ENCODE measurements at regions not wholly inside any gene's neighbourhood (a gene's known extent, or its start where the extent isn't known, plus 50 kb on each side); places are given as distances from the start of the nearest gene placed in this dataset.

GRCh38 chr1:207971331-207972219 is 60.6 kb upstream of the CD34 start:
- no peak for ATAC-seq
- no peak overlapping the region for H3K27ac Mint-ChIP-seq
- no peaks in the 10 kb centered on the region for H3K36me3 Mint-ChIP-seq

GRCh38 chr1:207970329-207971233 is 59.7 kb upstream of the CD34 start:
- Mint-ChIP-seq H3K36me3 (no peaks in the 10 kb centered on the region), H3K4me1 (ENCODE audit: low read depth in 2 of 2) (no peaks in the 10 kb centered on the region), H3K4me3 (no peak overlapping the region), H3K9me3 (no peaks in the 10 kb centered on the region), H3K27ac (no peak overlapping the region), H3K27me3 (peaks cover 36% of the 10 kb centered on the region in 2 donors)
- ATAC-seq (no peak), DNase-seq (ENCODE audit: low spot score) (no peak)

More at GRCh38 chr1:207971331-207972219, 60.6 kb upstream of the CD34 start:
- H3K27me3 Mint-ChIP-seq, result peaks cover 36 to 39% of the 10 kb centered on the region in 2 donors
- DNase-seq (ENCODE audit: low spot score), result no peak
- H3K4me1 Mint-ChIP-seq (ENCODE audit: low read depth in 2 of 2), result no peaks in the 10 kb centered on the region
- no peak overlapping the region for H3K4me3 Mint-ChIP-seq
- no peaks in the 10 kb centered on the region for H3K9me3 Mint-ChIP-seq

- Mint-ChIP-seq H3K27me3 (peaks cover 30 to 34% of the 10 kb centered on the region in 2 donors), H3K4me1 (ENCODE audit: low read depth in 2 of 2) (peaks cover 0 to under 1% of the 10 kb centered on the region in 2 donors), H3K4me3 (no peak overlapping the region), H3K9me3 (no peaks in the 10 kb centered on the region), H3K27ac (no peak overlapping the region), H3K36me3 (no peaks in the 10 kb centered on the region)
- DNase-seq (ENCODE audit: low spot score) (no peak), ATAC-seq (no peak)
Measured at GRCh38 chr1:207969528-207969927, 58.6 kb upstream of the CD34 start.

- Mint-ChIP-seq H3K9me3 (no peaks in the 10 kb centered on the region), H3K27me3 (peaks cover 26 to 30% of the 10 kb centered on the region in 2 donors)
Measured at GRCh38 chr1:207968521-207969009, 57.6 kb upstream of the CD34 start.

GRCh38 chr1:207967703-207968102 is 56.8 kb upstream of the CD34 start:
- no peak overlapping the region for H3K4me3 Mint-ChIP-seq
- no peak overlapping the region for H3K27ac Mint-ChIP-seq
- no peaks in the 10 kb centered on the region for H3K9me3 Mint-ChIP-seq
- H3K4me1 Mint-ChIP-seq (ENCODE audit: low read depth in 2 of 2), result peaks cover 4 to 9% of the 10 kb centered on the region in 2 donors
- ATAC-seq (no peak), DNase-seq (ENCODE audit: low spot score) (no peak)
- no peaks in the 10 kb centered on the region for H3K36me3 Mint-ChIP-seq
- peaks cover 18 to 26% of the 10 kb centered on the region in 2 donors for H3K27me3 Mint-ChIP-seq

More at GRCh38 chr1:207968521-207969009, 57.6 kb upstream of the CD34 start:
- peaks cover 0 to 3% of the 10 kb centered on the region in 2 donors for H3K4me1 Mint-ChIP-seq (ENCODE audit: low read depth in 2 of 2)
- H3K36me3 Mint-ChIP-seq, result no peaks in the 10 kb centered on the region
- H3K4me3 Mint-ChIP-seq, result no peak overlapping the region
- ATAC-seq (no peak), DNase-seq (ENCODE audit: low spot score) (no peak)
- H3K27ac Mint-ChIP-seq, result no peak overlapping the region

GRCh38 chr1:207966521-207966920 is 55.6 kb upstream of the CD34 start:
- Mint-ChIP-seq H3K27me3 (peaks cover 12 to 23% of the 10 kb centered on the region in 2 donors), H3K4me3 (no peak overlapping the region), H3K9me3 (no peaks in the 10 kb centered on the region), H3K36me3 (no peaks in the 10 kb centered on the region), H3K4me1 (ENCODE audit: low read depth in 2 of 2) (peaks cover 9 to 13% of the 10 kb centered on the region in 2 donors), H3K27ac (no peak overlapping the region)
- no peak for DNase-seq (ENCODE audit: low spot score)
- no peak for ATAC-seq

- ATAC-seq (no peak), DNase-seq (ENCODE audit: low spot score) (no peak)
- Mint-ChIP-seq H3K9me3 (no peaks in the 10 kb centered on the region), H3K4me1 (ENCODE audit: low read depth in 2 of 2) (peaks cover 9 to 13% of the 10 kb centered on the region in 2 donors), H3K27ac (no peak overlapping the region), H3K4me3 (no peak overlapping the region), H3K36me3 (no peaks in the 10 kb centered on the region), H3K27me3 (peaks cover 19 to 27% of the 10 kb centered on the region in 2 donors)
Measured at GRCh38 chr1:207965392-207966387, 54.8 kb upstream of the CD34 start.

- no peak for ATAC-seq
- Mint-ChIP-seq H3K27me3 (peaks cover 29 to 30% of the 10 kb centered on the region in 2 donors), H3K4me1 (ENCODE audit: low read depth in 2 of 2) (peaks cover 9 to 13% of the 10 kb centered on the region in 2 donors), H3K27ac (peak overlapping the region in 1 of 2 donors; percentile 55), H3K36me3 (no peaks in the 10 kb centered on the region), H3K9me3 (no peaks in the 10 kb centered on the region), H3K4me3 (peak overlapping the region; percentile 64)
- DNase-seq (ENCODE audit: low spot score), result no peak
Measured at GRCh38 chr1:207964195-207964966, 53.5 kb upstream of the CD34 start.

- Mint-ChIP-seq H3K36me3 (no peaks in the 10 kb centered on the region), H3K27ac (peak overlapping the region; percentile 64 to 82), H3K4me1 (ENCODE audit: low read depth in 2 of 2) (peaks cover 9 to 13% of the 10 kb centered on the region in 2 donors), H3K27me3 (peaks cover 26 to 31% of the 10 kb centered on the region in 2 donors), H3K9me3 (no peaks in the 10 kb centered on the region), H3K4me3 (peak overlapping the region; percentile 72)
- DNase-seq (ENCODE audit: low spot score) (peak; percentile 91), ATAC-seq (peak; percentile 91 to 94)
Measured at GRCh38 chr1:207963427-207964194, 52.7 kb upstream of the CD34 start.

- Mint-ChIP-seq H3K36me3 (no peaks in the 10 kb centered on the region), H3K9me3 (no peaks in the 10 kb centered on the region), H3K27ac (peak overlapping the region; percentile 64 to 82), H3K27me3 (peaks cover 29 to 36% of the 10 kb centered on the region in 2 donors), H3K4me1 (ENCODE audit: low read depth in 2 of 2) (peaks cover 9 to 13% of the 10 kb centered on the region in 2 donors), H3K4me3 (peak overlapping the region; percentile 72)
- DNase-seq (ENCODE audit: low spot score) (no peak), ATAC-seq (peak in 1 of 2 donors; percentile 8)
Measured at GRCh38 chr1:207962716-207963426, 51.9 kb upstream of the CD34 start.
